HEK293 (cell line): ENCODE measurements at regions not wholly inside any gene's neighbourhood (a gene's known extent, or its start where the extent isn't known, plus 50 kb on each side); places are given as distances from the start of the nearest gene placed in this dataset.

Experiments used
- KLF10 ChIP-seq: fragments of 450-650 bp; IDR thresholded peaks from 2 replicates; pipeline ENCODE4 v1.5.1; 2018; ENCODE audit warnings: missing biosample characterization, mild to moderate bottlenecking, missing genetic modification characterization
- KLF8 ChIP-seq: fragments of 450-650 bp; formaldehyde crosslinking; IDR thresholded peaks from 2 replicates; pipeline ENCODE4 v1.5.1; 2016; ENCODE audit warnings: missing biosample characterization, missing genetic modification characterization
- OSR2 ChIP-seq: fragments of 450-650 bp; formaldehyde crosslinking; IDR thresholded peaks from 2 replicates; pipeline ENCODE4 v1.5.1; 2016; ENCODE audit warnings: missing biosample characterization, missing genetic modification characterization
- SCRT2 ChIP-seq: fragments of 450-650 bp; formaldehyde crosslinking; IDR thresholded peaks from 2 replicates; pipeline ENCODE4 v1.5.1; 2016; ENCODE audit warnings: missing biosample characterization, missing genetic modification characterization
- TCF7L2 ChIP-seq: IDR thresholded peaks from 2 replicates; pipeline ENCODE4 v1.6.1; 2011; ENCODE audit warnings: low read depth, mild to moderate bottlenecking, inconsistent platforms, low read length, moderate library complexity, borderline replicate concordance
- WT1 ChIP-seq: fragments of 450-650 bp; formaldehyde crosslinking; IDR thresholded peaks from 2 replicates; pipeline ENCODE4 v1.5.1; 2016; ENCODE audit warnings: missing biosample characterization, missing genetic modification characterization
- ZBTB10 ChIP-seq: fragments of 450-650 bp; formaldehyde crosslinking; IDR thresholded peaks from 2 replicates; pipeline ENCODE4 v1.5.1; 2016; ENCODE audit warnings: missing biosample characterization, missing genetic modification characterization
- ZBTB20 ChIP-seq: fragments of 450-650 bp; formaldehyde crosslinking; IDR thresholded peaks from 2 replicates; pipeline ENCODE4 v1.5.1; 2016; ENCODE audit warnings: missing biosample characterization, missing genetic modification characterization
- ZFHX2 ChIP-seq: fragments of 450-650 bp; formaldehyde crosslinking; conservative IDR thresholded peaks from 2 replicates; pipeline ENCODE4 v1.5.1; 2016; ENCODE audit warnings: missing biosample characterization, missing genetic modification characterization
- ZFP69B ChIP-seq: fragments of 450-650 bp; formaldehyde crosslinking; IDR thresholded peaks from 2 replicates; pipeline ENCODE4 v1.5.1; 2016; ENCODE audit warnings: missing biosample characterization, missing genetic modification characterization
- ZNF132 ChIP-seq: fragments of 450-650 bp; formaldehyde crosslinking; IDR thresholded peaks from 2 replicates; pipeline ENCODE4 v1.5.1; 2017; ENCODE audit warnings: missing biosample characterization, missing genetic modification characterization, borderline replicate concordance
- ZNF148 ChIP-seq: fragments of 450-650 bp; formaldehyde crosslinking; IDR thresholded peaks from 2 replicates; pipeline ENCODE4 v1.5.0; 2017; ENCODE audit warnings: missing biosample characterization, missing genetic modification characterization, borderline replicate concordance
- ZNF221 ChIP-seq: fragments of 450-650 bp; formaldehyde crosslinking; IDR thresholded peaks from 2 replicates; pipeline ENCODE4 v1.5.1; 2017; ENCODE audit warnings: missing biosample characterization, missing genetic modification characterization, borderline replicate concordance
- ZNF223 ChIP-seq: fragments of 450-650 bp; formaldehyde crosslinking; IDR thresholded peaks from 2 replicates; pipeline ENCODE4 v1.5.1; 2016; ENCODE audit warnings: missing biosample characterization, missing genetic modification characterization
- ZNF280D ChIP-seq: fragments of 450-650 bp; formaldehyde crosslinking; IDR thresholded peaks from 2 replicates; pipeline ENCODE4 v1.5.1; 2016; ENCODE audit warnings: missing biosample characterization, missing genetic modification characterization
- ZNF302 ChIP-seq: fragments of 450-650 bp; formaldehyde crosslinking; IDR thresholded peaks from 2 replicates; pipeline ENCODE4 v1.5.1; 2016; ENCODE audit warnings: missing biosample characterization, missing genetic modification characterization, low read depth
- ZNF501 ChIP-seq: fragments of 450-650 bp; formaldehyde crosslinking; IDR thresholded peaks from 2 replicates; pipeline ENCODE4 v1.5.1; 2016; ENCODE audit warnings: missing biosample characterization, missing genetic modification characterization
- ZNF600 ChIP-seq: fragments of 450-650 bp; formaldehyde crosslinking; IDR thresholded peaks from 2 replicates; pipeline ENCODE4 v1.5.1; 2016; ENCODE audit warnings: missing biosample characterization, missing genetic modification characterization
- ZNF621 ChIP-seq: fragments of 450-650 bp; formaldehyde crosslinking; IDR thresholded peaks from 2 replicates; pipeline ENCODE4 v1.5.1; 2017; ENCODE audit warnings: missing biosample characterization, missing genetic modification characterization
- ZNF624 ChIP-seq: fragments of 450-650 bp; formaldehyde crosslinking; IDR thresholded peaks from 2 replicates; pipeline ENCODE4 v1.5.1; 2017; ENCODE audit warnings: missing biosample characterization, missing genetic modification characterization
- ZNF707 ChIP-seq: fragments of 450-650 bp; formaldehyde crosslinking; IDR thresholded peaks from 2 replicates; pipeline ENCODE4 v1.5.1; 2016; ENCODE audit warnings: missing biosample characterization, missing genetic modification characterization
- ZNF776 ChIP-seq: fragments of 450-650 bp; formaldehyde crosslinking; IDR thresholded peaks from 2 replicates; pipeline ENCODE4 v1.5.0; 2017; ENCODE audit warnings: missing biosample characterization, missing genetic modification characterization, borderline replicate concordance
- ZNF785 ChIP-seq: fragments of 450-650 bp; formaldehyde crosslinking; IDR thresholded peaks from 2 replicates; pipeline ENCODE4 v1.5.1; 2016; ENCODE audit warnings: missing biosample characterization, missing genetic modification characterization
- TF ChIP-seq, protein P1 (sequence below): fragments of 450-650 bp; formaldehyde crosslinking; IDR thresholded peaks from 2 replicates; pipeline ENCODE4 v1.5.1; 2017; ENCODE audit warnings: missing biosample characterization, missing genetic modification characterization
- TF ChIP-seq, protein P2 (sequence below): fragments of 450-650 bp; formaldehyde crosslinking; optimal IDR thresholded peaks from 2 replicates; pipeline ENCODE3; 2016; ENCODE audit warnings: missing biosample characterization, mild to moderate bottlenecking, missing genetic modification characterization
- TF ChIP-seq, protein P3 (sequence below): fragments of 450-650 bp; formaldehyde crosslinking; IDR thresholded peaks from 2 replicates; pipeline ENCODE4 v1.5.1; 2016; ENCODE audit warnings: missing biosample characterization, missing genetic modification characterization

- TF ChIP-seq, protein P1, sequence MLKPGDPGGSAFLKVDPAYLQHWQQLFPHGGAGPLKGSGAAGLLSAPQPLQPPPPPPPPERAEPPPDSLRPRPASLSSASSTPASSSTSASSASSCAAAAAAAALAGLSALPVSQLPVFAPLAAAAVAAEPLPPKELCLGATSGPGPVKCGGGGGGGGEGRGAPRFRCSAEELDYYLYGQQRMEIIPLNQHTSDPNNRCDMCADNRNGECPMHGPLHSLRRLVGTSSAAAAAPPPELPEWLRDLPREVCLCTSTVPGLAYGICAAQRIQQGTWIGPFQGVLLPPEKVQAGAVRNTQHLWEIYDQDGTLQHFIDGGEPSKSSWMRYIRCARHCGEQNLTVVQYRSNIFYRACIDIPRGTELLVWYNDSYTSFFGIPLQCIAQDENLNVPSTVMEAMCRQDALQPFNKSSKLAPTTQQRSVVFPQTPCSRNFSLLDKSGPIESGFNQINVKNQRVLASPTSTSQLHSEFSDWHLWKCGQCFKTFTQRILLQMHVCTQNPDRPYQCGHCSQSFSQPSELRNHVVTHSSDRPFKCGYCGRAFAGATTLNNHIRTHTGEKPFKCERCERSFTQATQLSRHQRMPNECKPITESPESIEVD (tag by site-specific recombination), result no peak
- TF ChIP-seq ZNF132 (tag by site-specific recombination), result no peak
- TF ChIP-seq ZBTB10 (tag by site-specific recombination), result no peak
- no peak for TF ChIP-seq WT1 (tag by site-specific recombination)
- no peak for TF ChIP-seq SCRT2 (tag by site-specific recombination)
- peak; percentile 79 for TF ChIP-seq ZNF600
- no peak for TF ChIP-seq KLF8 (tag by site-specific recombination)
- TF ChIP-seq ZNF223 (tag by site-specific recombination), result no peak
- TF ChIP-seq ZFHX2 (tag by site-specific recombination), result no peak
- TF ChIP-seq ZNF280D, result no peak
- no peak for TF ChIP-seq TCF7L2
- TF ChIP-seq ZNF776 (tag by site-specific recombination), result no peak
- TF ChIP-seq ZNF621 (tag by site-specific recombination), result no peak
- no peak for TF ChIP-seq ZFP69B (tag by site-specific recombination)
- TF ChIP-seq ZNF302 (tag by site-specific recombination), result no peak
- no peak for TF ChIP-seq ZNF221 (tag by site-specific recombination)
- TF ChIP-seq, protein P2, sequence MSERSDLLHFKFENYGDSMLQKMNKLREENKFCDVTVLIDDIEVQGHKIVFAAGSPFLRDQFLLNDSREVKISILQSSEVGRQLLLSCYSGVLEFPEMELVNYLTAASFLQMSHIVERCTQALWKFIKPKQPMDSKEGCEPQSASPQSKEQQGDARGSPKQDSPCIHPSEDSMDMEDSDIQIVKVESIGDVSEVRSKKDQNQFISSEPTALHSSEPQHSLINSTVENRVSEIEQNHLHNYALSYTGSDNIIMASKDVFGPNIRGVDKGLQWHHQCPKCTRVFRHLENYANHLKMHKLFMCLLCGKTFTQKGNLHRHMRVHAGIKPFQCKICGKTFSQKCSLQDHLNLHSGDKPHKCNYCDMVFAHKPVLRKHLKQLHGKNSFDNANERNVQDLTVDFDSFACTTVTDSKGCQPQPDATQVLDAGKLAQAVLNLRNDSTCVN, result no peak
- TF ChIP-seq, protein P3, sequence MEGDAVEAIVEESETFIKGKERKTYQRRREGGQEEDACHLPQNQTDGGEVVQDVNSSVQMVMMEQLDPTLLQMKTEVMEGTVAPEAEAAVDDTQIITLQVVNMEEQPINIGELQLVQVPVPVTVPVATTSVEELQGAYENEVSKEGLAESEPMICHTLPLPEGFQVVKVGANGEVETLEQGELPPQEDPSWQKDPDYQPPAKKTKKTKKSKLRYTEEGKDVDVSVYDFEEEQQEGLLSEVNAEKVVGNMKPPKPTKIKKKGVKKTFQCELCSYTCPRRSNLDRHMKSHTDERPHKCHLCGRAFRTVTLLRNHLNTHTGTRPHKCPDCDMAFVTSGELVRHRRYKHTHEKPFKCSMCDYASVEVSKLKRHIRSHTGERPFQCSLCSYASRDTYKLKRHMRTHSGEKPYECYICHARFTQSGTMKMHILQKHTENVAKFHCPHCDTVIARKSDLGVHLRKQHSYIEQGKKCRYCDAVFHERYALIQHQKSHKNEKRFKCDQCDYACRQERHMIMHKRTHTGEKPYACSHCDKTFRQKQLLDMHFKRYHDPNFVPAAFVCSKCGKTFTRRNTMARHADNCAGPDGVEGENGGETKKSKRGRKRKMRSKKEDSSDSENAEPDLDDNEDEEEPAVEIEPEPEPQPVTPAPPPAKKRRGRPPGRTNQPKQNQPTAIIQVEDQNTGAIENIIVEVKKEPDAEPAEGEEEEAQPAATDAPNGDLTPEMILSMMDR (tag by site-specific recombination), result no peak
- TF ChIP-seq KLF10 (tag by site-specific recombination), result no peak
- TF ChIP-seq ZNF707 (tag by site-specific recombination), result no peak
- no peak for TF ChIP-seq ZNF624 (tag by site-specific recombination)
- no peak for TF ChIP-seq ZNF148 (tag by site-specific recombination)
- TF ChIP-seq ZNF785 (tag by site-specific recombination), result no peak
- peak; percentile 23; the same call in 1 of the 2 replicates for TF ChIP-seq OSR2 (tag by site-specific recombination)
- TF ChIP-seq ZBTB20 (tag by site-specific recombination), result no peak
- no peak for TF ChIP-seq ZNF501 (tag by site-specific recombination)
Measured at GRCh38 chr11:115623021-115623451, 118.8 kb upstream of the CADM1 start (continued).
